Breast epithelium (tissue), 4 donors: ENCODE measurements at regions not wholly inside any gene's neighbourhood (a gene's known extent, or its start where the extent isn't known, plus 50 kb on each side); places are given as distances from the start of the nearest gene placed in this dataset.

ENCODE experiments used
- DNase-seq, 2 donors: peaks; one replicate each; pipeline ENCODE4 v3.0.0-alpha.2; 2019; ENCODE audit warnings: low spot score in 2 of 2
- H3K27ac ChIP-seq, 2 donors: fragments of 200-600 bp; sonication (generic) in 1 of 2; one replicate each; pipeline ENCODE4 v1.5.1; 2016 to 2019; ENCODE audit warnings: mild to moderate bottlenecking in 1 of 2
- H3K27me3 ChIP-seq, 2 donors: fragments of 200-600 bp; sonication (generic) in 1 of 2; one replicate each; pipeline versions ENCODE4 v1.5.1 to v1.6.0; 2017 to 2019; ENCODE audit warnings: control low read depth in 1 of 2, mild to moderate bottlenecking in 1 of 2
- H3K36me3 ChIP-seq: fragments of 200-600 bp; one replicate; pipeline ENCODE4 v1.5.1; 2019
- H3K4me1 ChIP-seq, 2 donors: fragments of 200-600 bp; sonication (generic); one replicate each; pipeline ENCODE4 v1.5.1; 2016 to 2019; ENCODE audit warnings: control low read depth in 1 of 2
- H3K4me3 ChIP-seq, 3 donors: fragments of 200-600 bp; sonication (generic); 1 replicate in 2 of 3; 2 replicates in 1 of 3; pipeline ENCODE4 v1.5.1; 2016 to 2019; ENCODE audit warnings: mild to moderate bottlenecking in 3 of 3, moderate library complexity in 2 of 3
- H3K9me3 ChIP-seq, 2 donors: fragments of 200-600 bp; sonication (generic) in 1 of 2; one replicate each; pipeline ENCODE4 v1.5.1; 2016 to 2019; ENCODE audit warnings: control low read depth in 1 of 2
- POLR2A ChIP-seq: fragments of 450-650 bp; IDR thresholded peaks from one replicate; pipeline ENCODE4 v1.6.1; 2016; ENCODE audit warnings: antibody characterized with exemption, mild to moderate bottlenecking, moderate library complexity
- POLR2AphosphoS5 ChIP-seq, 3 donors: sonication (generic); formaldehyde crosslinking; IDR thresholded peaks; one replicate each; pipeline ENCODE4 v1.6.1; 2017; ENCODE audit warnings: antibody characterized with exemption in 3 of 3
- intact Hi-C: fragments of 100-400 bp; cut with DNase I; formaldehyde crosslinking; loops from one replicate; pipeline ENCODE4 v1.15.1; 2023; ENCODE audit warnings: low total_unique reads
- TF ChIP-seq, protein P1 (sequence below), 3 donors: fragments of 450-650 bp; IDR thresholded peaks; one replicate each; pipeline ENCODE4 v1.5.1; 2016 to 2017; ENCODE audit warnings: antibody characterized with exemption in 3 of 3, mild to moderate bottlenecking in 3 of 3, moderate library complexity in 3 of 3

- peaks cover 0 to 52% of the 10 kb centered on the region in 2 donors for H3K27me3 ChIP-seq
Observed at GRCh38 chr16:73545755-73546154, 497.8 kb upstream of the ZFHX3 start.

GRCh38 chr16:73545290-73545689, 497.4 kb upstream of the ZFHX3 start:
- Histone ChIP-seq H3K4me1 (no peaks in the 10 kb centered on the region), H3K27ac (no peak overlapping the region), H3K4me3 (no peak overlapping the region), H3K9me3 (no peaks in the 10 kb centered on the region), H3K36me3 (no peaks in the 10 kb centered on the region), H3K27me3 (peaks cover 0 to 52% of the 10 kb centered on the region in 2 donors)
- TF ChIP-seq POLR2A (no peak), POLR2AphosphoS5 (IDR thresholded peaks at IDR 0.05) (no peak)
- TF ChIP-seq, protein P1, sequence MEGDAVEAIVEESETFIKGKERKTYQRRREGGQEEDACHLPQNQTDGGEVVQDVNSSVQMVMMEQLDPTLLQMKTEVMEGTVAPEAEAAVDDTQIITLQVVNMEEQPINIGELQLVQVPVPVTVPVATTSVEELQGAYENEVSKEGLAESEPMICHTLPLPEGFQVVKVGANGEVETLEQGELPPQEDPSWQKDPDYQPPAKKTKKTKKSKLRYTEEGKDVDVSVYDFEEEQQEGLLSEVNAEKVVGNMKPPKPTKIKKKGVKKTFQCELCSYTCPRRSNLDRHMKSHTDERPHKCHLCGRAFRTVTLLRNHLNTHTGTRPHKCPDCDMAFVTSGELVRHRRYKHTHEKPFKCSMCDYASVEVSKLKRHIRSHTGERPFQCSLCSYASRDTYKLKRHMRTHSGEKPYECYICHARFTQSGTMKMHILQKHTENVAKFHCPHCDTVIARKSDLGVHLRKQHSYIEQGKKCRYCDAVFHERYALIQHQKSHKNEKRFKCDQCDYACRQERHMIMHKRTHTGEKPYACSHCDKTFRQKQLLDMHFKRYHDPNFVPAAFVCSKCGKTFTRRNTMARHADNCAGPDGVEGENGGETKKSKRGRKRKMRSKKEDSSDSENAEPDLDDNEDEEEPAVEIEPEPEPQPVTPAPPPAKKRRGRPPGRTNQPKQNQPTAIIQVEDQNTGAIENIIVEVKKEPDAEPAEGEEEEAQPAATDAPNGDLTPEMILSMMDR (IDR thresholded peaks at IDR 0.05): no peak
- intact Hi-C loops: no loop called here
- no peak for DNase-seq

More at GRCh38 chr16:73545755-73546154, 497.8 kb upstream of the ZFHX3 start:
- TF ChIP-seq POLR2A (no peak), POLR2AphosphoS5 (IDR thresholded peaks at IDR 0.05) (no peak)
- TF ChIP-seq, protein P1 (IDR thresholded peaks at IDR 0.05): no peak
- H3K36me3 ChIP-seq: no peaks in the 10 kb centered on the region
- H3K4me1 ChIP-seq: no peaks in the 10 kb centered on the region
- no peak overlapping the region for H3K4me3 ChIP-seq
- no peaks in the 10 kb centered on the region for H3K9me3 ChIP-seq
- DNase-seq: no peak
- intact Hi-C loops: no loop called here
- H3K27ac ChIP-seq: no peak overlapping the region

- Histone ChIP-seq H3K9me3 (no peaks in the 10 kb centered on the region), H3K27me3 (peaks cover 0 to 47% of the 10 kb centered on the region in 2 donors), H3K27ac (no peak overlapping the region), H3K4me3 (no peak overlapping the region), H3K36me3 (no peaks in the 10 kb centered on the region), H3K4me1 (no peaks in the 10 kb centered on the region)
- TF ChIP-seq POLR2AphosphoS5 (IDR thresholded peaks at IDR 0.05): no peak
- TF ChIP-seq, protein P1 (IDR thresholded peaks at IDR 0.05): no peak
- TF ChIP-seq POLR2A: no peak
- intact Hi-C loops: no loop called here
- DNase-seq: no peak
Observed at GRCh38 chr16:73544826-73545225, 496.9 kb upstream of the ZFHX3 start.

- Histone ChIP-seq H3K4me1 (no peaks in the 10 kb centered on the region), H3K27me3 (peaks cover 0 to 45% of the 10 kb centered on the region in 2 donors), H3K36me3 (no peaks in the 10 kb centered on the region), H3K27ac (no peak overlapping the region), H3K9me3 (no peaks in the 10 kb centered on the region), H3K4me3 (no peak overlapping the region)
- no peak for TF ChIP-seq POLR2A
- TF ChIP-seq POLR2AphosphoS5 (IDR thresholded peaks at IDR 0.05): no peak
- TF ChIP-seq, protein P1 (IDR thresholded peaks at IDR 0.05): no peak
- DNase-seq: no peak
- intact Hi-C loops: no loop called here
Observed at GRCh38 chr16:73543970-73544599, 496.2 kb upstream of the ZFHX3 start.

GRCh38 chr16:73543331-73543969, 495.5 kb upstream of the ZFHX3 start:
- intact Hi-C loops: no loop called here
- Histone ChIP-seq H3K4me1 (no peaks in the 10 kb centered on the region), H3K27me3 (peaks cover 0 to 45% of the 10 kb centered on the region in 2 donors), H3K27ac (no peak overlapping the region), H3K4me3 (no peak overlapping the region), H3K36me3 (no peaks in the 10 kb centered on the region), H3K9me3 (no peaks in the 10 kb centered on the region)
- no peak for TF ChIP-seq POLR2A
- TF ChIP-seq POLR2AphosphoS5 (IDR thresholded peaks at IDR 0.05): no peak
- DNase-seq: no peak
